ENCODE measurements at regions not wholly inside any gene's neighbourhood (a gene's known extent, or its start where the extent isn't known, plus 50 kb on each side); places are given as distances from the start of the nearest gene placed in this dataset.

DNA sequence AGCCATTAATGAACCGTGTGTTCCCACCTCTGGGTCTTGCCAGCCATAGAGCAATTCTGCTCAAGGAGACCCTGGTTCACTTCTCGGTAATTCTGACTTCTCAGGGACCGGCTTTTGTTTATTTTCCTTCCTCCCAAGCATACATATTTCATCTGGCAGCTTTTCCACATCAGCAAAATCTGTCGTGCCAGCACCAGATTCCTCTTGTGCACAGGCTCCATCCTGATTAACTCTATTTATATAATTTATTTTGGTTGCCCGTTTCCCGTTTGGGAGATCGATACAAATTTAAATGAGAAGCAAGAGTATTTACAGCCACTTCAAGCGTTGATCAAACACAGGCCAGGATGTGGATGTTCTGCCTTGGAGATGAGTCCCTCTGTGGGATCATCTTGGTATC is 161.9 kb upstream of the XYLT1 start:
- DNase-seq = no peak

GRCh38 chr16:17629936-17630335 is 159.2 kb upstream of the XYLT1 start:
- no peak for DNase-seq

GRCh38 chr16:17628983-17629382 is 158.2 kb upstream of the XYLT1 start:
- no peak for DNase-seq

DNA sequence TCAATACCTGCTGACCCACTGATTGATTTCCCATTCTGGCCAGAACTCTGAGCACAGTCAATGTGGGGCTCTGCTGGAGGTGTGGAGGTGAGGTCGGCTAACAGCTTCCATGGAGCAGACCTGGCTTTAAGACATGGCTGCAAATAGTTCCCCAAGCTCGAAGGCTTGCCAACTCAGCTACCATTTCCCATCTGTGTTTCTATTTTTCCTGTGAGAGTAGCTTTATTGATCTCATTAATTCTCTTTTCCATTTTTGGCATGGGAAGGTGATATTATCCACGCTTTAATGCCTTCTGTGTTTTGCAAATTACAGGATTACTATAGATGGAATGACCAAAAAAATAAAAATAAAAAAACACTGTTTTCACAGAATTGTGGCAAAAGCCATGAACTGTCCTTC is 151.6 kb upstream of the XYLT1 start:
- no peak for DNase-seq

DNA sequence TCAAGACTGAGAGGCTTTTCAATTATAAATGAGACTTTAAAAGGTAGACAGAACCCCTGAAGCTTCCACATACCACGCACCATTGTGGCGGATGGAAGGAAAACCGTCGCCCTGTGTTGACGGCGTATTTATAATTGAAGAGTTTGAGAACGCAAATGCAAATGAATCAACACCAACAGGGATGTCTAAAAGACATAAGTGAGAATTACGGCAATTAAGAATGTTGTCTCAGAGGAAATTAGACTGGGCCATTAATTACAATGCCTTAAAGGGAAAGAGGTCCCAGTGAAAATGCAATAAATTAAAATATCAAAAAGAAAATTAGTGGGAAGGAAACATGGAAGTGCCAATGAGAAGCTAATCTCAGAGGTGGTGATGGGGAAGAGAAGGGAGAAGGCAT is 148.5 kb upstream of the XYLT1 start:
- no peak for DNase-seq

GRCh38 chr16:17617021-17617552 is 146.3 kb upstream of the XYLT1 start:
- no peak for DNase-seq

GRCh38 chr16:17612336-17612735 is 141.6 kb upstream of the XYLT1 start:
- no peak for DNase-seq

GRCh38 chr16:17607609-17608008 is 136.8 kb upstream of the XYLT1 start:
- DNase-seq = no peak

GRCh38 chr16:17607075-17607509 is 136.3 kb upstream of the XYLT1 start:
- DNase-seq = no peak

DNA sequence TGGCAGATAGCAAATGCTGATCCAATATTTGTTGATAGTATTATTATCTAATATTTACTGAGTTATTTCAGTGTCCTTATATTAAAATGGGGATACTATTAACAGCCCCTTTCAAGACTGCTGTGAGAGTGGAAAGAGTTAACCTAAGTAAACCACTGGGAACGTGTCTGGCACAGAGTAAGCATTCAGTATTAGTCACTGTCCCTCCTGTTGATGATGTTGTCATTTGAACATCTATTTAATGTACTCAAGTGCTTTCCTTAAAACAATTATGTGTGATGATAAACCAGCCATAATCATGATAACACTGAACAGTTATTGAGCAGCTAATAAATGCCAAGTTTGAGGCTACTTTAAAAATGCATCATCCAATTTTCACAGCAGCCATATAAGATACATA is 135.7 kb upstream of the XYLT1 start:
- DNase-seq = no peak

- no peak for DNase-seq
These were observed 135.0 kb upstream of the XYLT1 start for GRCh38 chr16:17605784-17606183.

- no peak for DNase-seq
These were observed 132.9 kb upstream of the XYLT1 start for GRCh38 chr16:17603626-17604025.

- no peak for DNase-seq
These were observed 131.9 kb upstream of the XYLT1 start for GRCh38 chr16:17602678-17603077.

DNA sequence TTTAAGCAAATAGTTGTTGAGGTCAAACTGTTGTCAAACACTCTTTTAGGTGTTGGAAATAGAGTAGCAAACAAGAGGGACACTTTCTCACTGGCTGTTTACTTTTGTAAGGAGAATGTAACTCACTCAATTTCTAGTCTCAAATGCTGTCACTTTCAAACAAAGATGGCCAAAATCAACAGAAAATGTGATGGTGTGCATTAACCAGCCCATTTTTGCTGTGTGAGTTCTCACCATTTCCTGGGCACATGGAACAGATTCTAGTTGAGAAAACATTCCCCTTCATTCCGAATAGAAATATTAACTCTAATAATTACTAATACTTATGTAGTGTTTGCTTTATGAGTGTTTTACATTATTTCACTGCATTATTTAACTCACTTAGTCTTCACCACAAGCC is 128.2 kb upstream of the XYLT1 start:
- no peak for DNase-seq

- no peak for DNase-seq
These were observed 121.1 kb upstream of the XYLT1 start for GRCh38 chr16:17591655-17592405.

GRCh38 chr16:17590711-17591654 is 120.2 kb upstream of the XYLT1 start:
- DNase-seq = peak; percentile 64 to 72

- no peak for DNase-seq
These were observed 119.1 kb upstream of the XYLT1 start for GRCh38 chr16:17589898-17590297.

DNA sequence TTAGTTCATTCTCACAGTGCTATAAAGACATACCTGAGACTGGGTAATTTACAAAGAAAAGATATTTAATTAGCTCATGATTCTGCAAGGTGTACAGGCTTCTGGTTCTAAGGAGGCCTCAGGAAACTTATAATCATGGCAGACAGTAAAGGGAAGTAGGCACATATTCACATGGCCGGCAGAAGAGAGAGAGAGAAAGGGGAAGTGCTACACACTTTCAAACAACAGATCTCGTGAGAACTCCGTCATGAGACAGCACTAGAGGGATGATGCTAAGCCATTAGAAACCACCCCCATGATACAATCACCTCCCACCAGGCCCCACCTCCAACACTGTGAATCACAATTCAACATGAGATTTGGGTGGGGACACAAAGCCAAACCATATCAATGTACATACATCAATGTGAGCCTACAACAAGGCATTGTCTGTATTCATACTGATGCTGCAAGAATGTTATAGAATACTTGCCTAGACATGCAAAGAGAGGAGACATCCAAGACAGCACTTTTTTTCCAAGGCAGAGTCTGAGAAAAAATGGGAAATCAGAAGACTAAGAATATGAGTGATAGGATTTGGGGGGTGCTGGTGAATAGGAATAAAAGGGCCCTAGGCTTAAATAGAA is 114.8 kb upstream of the XYLT1 start:
- DNase-seq = no peak

- DNase-seq = peak; percentile 48 to 66
These were observed 108.5 kb upstream of the XYLT1 start for GRCh38 chr16:17578981-17579874.

GRCh38 chr16:17574256-17574655 is 103.5 kb upstream of the XYLT1 start:
- no peak for DNase-seq

- no peak for DNase-seq
These were observed 101.4 kb upstream of the XYLT1 start for GRCh38 chr16:17572145-17572544.

GRCh38 chr16:17571499-17572093 is 100.8 kb upstream of the XYLT1 start:
- no peak for DNase-seq
